ENCODE measurements at regions not wholly inside any gene's neighbourhood (a gene's known extent, or its start where the extent isn't known, plus 50 kb on each side); places are given as distances from the start of the nearest gene placed in this dataset.

GRCh38 chr4:19969492-19969891, 282.2 kb upstream of the SLIT2 start:
- TF ChIP-seq, protein P1, sequence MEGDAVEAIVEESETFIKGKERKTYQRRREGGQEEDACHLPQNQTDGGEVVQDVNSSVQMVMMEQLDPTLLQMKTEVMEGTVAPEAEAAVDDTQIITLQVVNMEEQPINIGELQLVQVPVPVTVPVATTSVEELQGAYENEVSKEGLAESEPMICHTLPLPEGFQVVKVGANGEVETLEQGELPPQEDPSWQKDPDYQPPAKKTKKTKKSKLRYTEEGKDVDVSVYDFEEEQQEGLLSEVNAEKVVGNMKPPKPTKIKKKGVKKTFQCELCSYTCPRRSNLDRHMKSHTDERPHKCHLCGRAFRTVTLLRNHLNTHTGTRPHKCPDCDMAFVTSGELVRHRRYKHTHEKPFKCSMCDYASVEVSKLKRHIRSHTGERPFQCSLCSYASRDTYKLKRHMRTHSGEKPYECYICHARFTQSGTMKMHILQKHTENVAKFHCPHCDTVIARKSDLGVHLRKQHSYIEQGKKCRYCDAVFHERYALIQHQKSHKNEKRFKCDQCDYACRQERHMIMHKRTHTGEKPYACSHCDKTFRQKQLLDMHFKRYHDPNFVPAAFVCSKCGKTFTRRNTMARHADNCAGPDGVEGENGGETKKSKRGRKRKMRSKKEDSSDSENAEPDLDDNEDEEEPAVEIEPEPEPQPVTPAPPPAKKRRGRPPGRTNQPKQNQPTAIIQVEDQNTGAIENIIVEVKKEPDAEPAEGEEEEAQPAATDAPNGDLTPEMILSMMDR (IDR thresholded peaks at IDR 0.05) = no peak
- no peak for TF ChIP-seq POLR2AphosphoS5 (IDR thresholded peaks at IDR 0.05)
- no peak for TF ChIP-seq POLR2A (IDR thresholded peaks at IDR 0.05)
- no peak for TF ChIP-seq EP300 (IDR thresholded peaks at IDR 0.05)
